PC-9 (cell line): ENCODE measurements at regions not wholly inside any gene's neighbourhood (a gene's known extent, or its start where the extent isn't known, plus 50 kb on each side); places are given as distances from the start of the nearest gene placed in this dataset.

Experiments used
- BruUV-seq: library from RNA; stranded (reverse); fragments of 400-500 nt; replicated peaks from 2 replicates; lab custom pipeline; 2021; lab: Mats Ljungman, UMichigan
- CTCF ChIA-PET: fragments of 300-600 bp; sonication (Branson Sonifier 250); formaldehyde crosslinking; loops from one replicate; lab custom pipeline; 2022; ENCODE audit warnings: antibody characterized with exemption; lab: Charles Lee
- POLR2A ChIA-PET: fragments of 300-600 bp; sonication (Branson Sonifier 250); formaldehyde crosslinking; loops from one replicate; lab custom pipeline; 2022; ENCODE audit warnings: antibody characterized with exemption; ENCODE audit not compliant: unreplicated experiment; lab: Charles Lee
- DNase-seq, 2 experiments: peaks; one replicate each; pipeline versions ENCODE4 v3.0.0 to v3.0.0-alpha.2; 2015 to 2022; ENCODE audit warnings: mixed read lengths in 1 of 2
- H2AFZ ChIP-seq: fragments of 200-600 bp; sonication (generic); 2 replicates; pipeline ENCODE4 v1.8.1; 2017; ENCODE audit warnings: antibody characterized with exemption
- H3F3A ChIP-seq: fragments of 200-600 bp; sonication (generic); 2 replicates; pipeline ENCODE4 v1.8.1; 2017; ENCODE audit warnings: antibody characterized with exemption, mild to moderate bottlenecking, low read depth; ENCODE audit not compliant: insufficient read depth
- H3K27ac ChIP-seq: fragments of 200-600 bp; sonication (generic); 2 replicates; pipeline ENCODE4 v1.6.1; 2016; ENCODE audit warnings: mixed run types
- H3K27me3 ChIP-seq: fragments of 200-600 bp; sonication (generic); 2 replicates; pipeline ENCODE4 v1.6.1; 2016; ENCODE audit warnings: low read depth, mixed run types; ENCODE audit not compliant: insufficient read depth
- H3K36me3 ChIP-seq: fragments of 200-600 bp; sonication (generic); 2 replicates; pipeline ENCODE4 v1.6.1; 2016; ENCODE audit warnings: low read depth, mixed run types
- H3K4me1 ChIP-seq: fragments of 200-600 bp; sonication (generic); replicated peaks from 2 replicates; pipeline ENCODE4 v1.6.1; 2016; ENCODE audit warnings: mixed run types; ENCODE audit not compliant: insufficient read depth
- H3K4me2 ChIP-seq: fragments of 200-600 bp; sonication (generic); 2 replicates; pipeline ENCODE4 v1.6.1; 2017; ENCODE audit warnings: mixed run types
- H3K4me3 ChIP-seq: fragments of 200-600 bp; sonication (generic); 2 replicates; pipeline ENCODE4 v1.6.1; 2016; ENCODE audit warnings: mixed run types
- H3K79me2 ChIP-seq: fragments of 200-600 bp; sonication (generic); 2 replicates; pipeline ENCODE4 v1.6.1; 2017; ENCODE audit warnings: low read depth, mixed run types
- H3K9me2 ChIP-seq: fragments of 200-600 bp; sonication (generic); 2 replicates; pipeline ENCODE4 v1.8.1; 2017; ENCODE audit warnings: mild to moderate bottlenecking; ENCODE audit not compliant: insufficient read depth
- H3K9me3 ChIP-seq: fragments of 200-600 bp; sonication (generic); 2 replicates; pipeline ENCODE4 v1.8.1; 2016; ENCODE audit warnings: low read depth; ENCODE audit not compliant: insufficient read depth
- H4K20me1 ChIP-seq: fragments of 200-600 bp; sonication (generic); 2 replicates; pipeline ENCODE4 v1.8.1; 2017; ENCODE audit not compliant: insufficient read depth
- CTCF ChIP-seq: fragments of 200-600 bp; sonication (generic); conservative IDR thresholded peaks from 2 replicates; pipeline ENCODE4 v1.6.1; 2017; ENCODE audit warnings: mixed run types, antibody characterized with exemption, mild to moderate bottlenecking, moderate library complexity
- EZH2 ChIP-seq: fragments of 200-600 bp; sonication (generic); IDR thresholded peaks from 2 replicates; pipeline ENCODE4 v1.8.0; 2017; ENCODE audit warnings: antibody characterized with exemption, low read depth
- intact Hi-C: fragments of 100-400 bp; cut with micrococcal nuclease; formaldehyde crosslinking; loops from one replicate; pipeline ENCODE4 v1.10.0; 2022; ENCODE audit not compliant: unreplicated experiment

GRCh38 chr10:65415318-65415717 is 1510.5 kb upstream of the LRRTM3 start:
- intact Hi-C loops: no loop called here
- Histone ChIP-seq H3K4me3 (no peak overlapping the region), H2AFZ (no peak overlapping the region; the same call in 1 of the 2 replicates), H3K27ac (no peak overlapping the region), H3K4me1 (0 out of 2 replicates have a peak, but pooled peaks cover 5% of the 10 kb centered on the region), H4K20me1 (no peaks in the 10 kb centered on the region), H3K27me3 (no peaks in the 10 kb centered on the region), H3K9me3 (peaks cover 3% of the 10 kb centered on the region), H3K36me3 (no peaks in the 10 kb centered on the region), H3K4me2 (no peak overlapping the region), H3F3A (no peaks in the 10 kb centered on the region), H3K9me2 (0 out of 2 replicates have a peak, but pooled peaks cover 5% of the 10 kb centered on the region), H3K79me2 (no peaks in the 10 kb centered on the region)
- no TSS peak for BruUV-seq
- CTCF ChIA-PET: no interaction called here
- no peak for DNase-seq
- POLR2A ChIA-PET: no interaction called here
- TF ChIP-seq CTCF (no peak), EZH2 (no peak)

GRCh38 chr10:65416094-65416493 is 1509.7 kb upstream of the LRRTM3 start:
- Histone ChIP-seq H3F3A (no peaks in the 10 kb centered on the region), H3K9me3 (peaks cover 3% of the 10 kb centered on the region), H4K20me1 (no peaks in the 10 kb centered on the region), H3K79me2 (no peaks in the 10 kb centered on the region), H3K27ac (no peak overlapping the region), H3K36me3 (no peaks in the 10 kb centered on the region), H3K4me3 (no peak overlapping the region), H3K4me2 (no peak overlapping the region), H3K27me3 (no peaks in the 10 kb centered on the region), H2AFZ (no peak overlapping the region), H3K9me2 (0 out of 2 replicates have a peak, but pooled peaks cover 5% of the 10 kb centered on the region), H3K4me1 (0 out of 2 replicates have a peak, but pooled peaks cover 5% of the 10 kb centered on the region)
- TF ChIP-seq CTCF (no peak), EZH2 (no peak)
- CTCF ChIA-PET: no interaction called here
- intact Hi-C loops: no loop called here
- BruUV-seq: no TSS peak
- POLR2A ChIA-PET: no interaction called here
- DNase-seq: no peak

GRCh38 chr10:65419629-65420028 is 1506.2 kb upstream of the LRRTM3 start:
- no peaks in the 10 kb centered on the region for H3F3A ChIP-seq
- intact Hi-C loops: no loop called here
- no peak overlapping the region for H3K4me3 ChIP-seq
- no peaks in the 10 kb centered on the region for H3K36me3 ChIP-seq
- CTCF ChIA-PET: no interaction called here
- no TSS peak for BruUV-seq
- H3K79me2 ChIP-seq: no peaks in the 10 kb centered on the region
- H3K27ac ChIP-seq: no peak overlapping the region
- H4K20me1 ChIP-seq: no peaks in the 10 kb centered on the region
- DNase-seq: no peak
- peak overlapping the region; percentile 50; the same call in 1 of the 2 replicates for H2AFZ ChIP-seq
- H3K4me2 ChIP-seq: no peak overlapping the region
- 0 out of 2 replicates have a peak, but pooled peaks cover 5% of the 10 kb centered on the region for H3K4me1 ChIP-seq
- H3K9me2 ChIP-seq: 0 out of 2 replicates have a peak, but pooled peaks cover 5% of the 10 kb centered on the region
- POLR2A ChIA-PET: interaction anchor here (0.6 kb wide), 1 partner anchor 759 kb away, joined by 3 read pairs; no protein-coding TSS in a partner anchor
- TF ChIP-seq CTCF (no peak), EZH2 (no peak)
- H3K27me3 ChIP-seq: no peaks in the 10 kb centered on the region
- peaks cover 3% of the 10 kb centered on the region for H3K9me3 ChIP-seq
